Liver (tissue), 3 donors: ENCODE measurements at regions not wholly inside any gene's neighbourhood (a gene's known extent, or its start where the extent isn't known, plus 50 kb on each side); places are given as distances from the start of the nearest gene placed in this dataset.

Experiments used
- FOXA2 ChIP-seq: IDR thresholded peaks from 2 replicates; pipeline ENCODE4 v1.6.1; 2016; ENCODE audit warnings: antibody characterized with exemption
- SP1 ChIP-seq: IDR thresholded peaks from 2 replicates; pipeline ENCODE4 v1.6.1; 2018; ENCODE audit warnings: antibody characterized with exemption, mild to moderate bottlenecking
- TF ChIP-seq, protein P1 (sequence below): fragments of 150-350 bp; IDR thresholded peaks from 2 replicates; pipeline ENCODE4 v1.5.1; 2017; ENCODE audit warnings: improper control_type of control experiment, low read depth, low read length; ENCODE audit not compliant: missing input control
- donor health status: healthy.
- donor health status: healthy.

DNA sequence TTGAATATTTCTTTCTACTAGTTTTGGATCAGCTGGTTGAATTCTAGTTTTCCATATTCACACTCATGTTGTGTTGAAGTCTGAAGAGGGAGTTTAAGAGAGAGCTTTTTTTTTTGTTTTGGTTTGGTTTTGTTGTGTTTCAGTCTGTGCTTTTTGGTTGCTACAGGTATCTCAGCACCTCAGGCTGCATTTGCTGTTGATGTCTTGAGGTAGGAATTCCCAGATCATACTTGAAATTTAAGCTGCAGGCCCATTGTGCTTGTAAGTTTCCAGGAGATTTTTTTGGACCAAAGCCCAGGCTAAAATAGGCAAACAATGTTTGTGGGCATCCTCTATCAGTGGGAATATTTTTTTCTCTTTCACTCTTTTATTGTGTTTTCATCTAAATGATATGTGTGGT is 190.2 kb upstream of the AGA start:
- TF ChIP-seq SP1 (no peak), FOXA2 (no peak)
- TF ChIP-seq, protein P1, sequence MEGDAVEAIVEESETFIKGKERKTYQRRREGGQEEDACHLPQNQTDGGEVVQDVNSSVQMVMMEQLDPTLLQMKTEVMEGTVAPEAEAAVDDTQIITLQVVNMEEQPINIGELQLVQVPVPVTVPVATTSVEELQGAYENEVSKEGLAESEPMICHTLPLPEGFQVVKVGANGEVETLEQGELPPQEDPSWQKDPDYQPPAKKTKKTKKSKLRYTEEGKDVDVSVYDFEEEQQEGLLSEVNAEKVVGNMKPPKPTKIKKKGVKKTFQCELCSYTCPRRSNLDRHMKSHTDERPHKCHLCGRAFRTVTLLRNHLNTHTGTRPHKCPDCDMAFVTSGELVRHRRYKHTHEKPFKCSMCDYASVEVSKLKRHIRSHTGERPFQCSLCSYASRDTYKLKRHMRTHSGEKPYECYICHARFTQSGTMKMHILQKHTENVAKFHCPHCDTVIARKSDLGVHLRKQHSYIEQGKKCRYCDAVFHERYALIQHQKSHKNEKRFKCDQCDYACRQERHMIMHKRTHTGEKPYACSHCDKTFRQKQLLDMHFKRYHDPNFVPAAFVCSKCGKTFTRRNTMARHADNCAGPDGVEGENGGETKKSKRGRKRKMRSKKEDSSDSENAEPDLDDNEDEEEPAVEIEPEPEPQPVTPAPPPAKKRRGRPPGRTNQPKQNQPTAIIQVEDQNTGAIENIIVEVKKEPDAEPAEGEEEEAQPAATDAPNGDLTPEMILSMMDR: no peak
